NCI-H1694 (cell line): ENCODE measurements at regions not wholly inside any gene's neighbourhood (a gene's known extent, or its start where the extent isn't known, plus 50 kb on each side); places are given as distances from the start of the nearest gene placed in this dataset.
"Not testable (repeated sequence)": the region's sequence is repeated elsewhere in the genome, so short reads cannot be mapped to it uniquely, and the experiment has no call there.

ENCODE experiments used
- DNase-seq: peaks from one replicate; lab custom pipeline; 2025; lab: John Stamatoyannopoulos, UW

DNA sequence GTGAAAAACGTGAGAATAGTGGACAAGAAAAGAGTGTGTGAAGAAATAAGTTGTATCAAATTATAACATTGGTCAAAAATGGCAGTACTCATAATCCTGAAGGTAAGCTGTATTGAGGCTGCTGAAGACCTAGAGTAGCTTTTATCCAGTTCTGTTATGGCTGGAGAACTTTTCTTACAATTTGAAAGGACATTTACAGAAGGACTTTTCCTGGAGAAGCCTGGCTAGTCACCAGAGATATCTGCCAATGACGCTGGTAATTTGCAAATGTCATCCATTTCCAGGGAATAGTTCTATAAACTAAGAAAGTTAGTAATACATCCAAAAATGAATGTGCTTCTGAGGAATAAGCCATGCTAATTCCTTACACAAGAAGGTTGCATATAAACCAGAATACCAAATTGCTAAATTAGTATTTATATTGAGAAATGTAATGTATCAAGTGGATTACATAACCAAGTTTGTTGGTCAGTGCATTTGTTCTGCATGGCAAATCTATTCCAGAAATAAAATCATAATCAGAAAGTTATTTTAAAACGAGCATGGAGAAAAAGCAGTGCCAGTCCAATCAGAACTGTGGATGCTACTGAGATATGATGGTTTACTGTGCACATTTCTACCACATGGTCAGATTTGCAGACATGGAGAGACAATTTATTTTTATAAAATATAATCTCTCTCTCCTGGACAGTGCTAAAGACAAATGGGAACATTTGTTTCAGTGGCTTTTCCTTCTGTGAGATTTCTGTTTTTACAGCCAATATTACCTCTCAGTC lies 743.7 kb upstream of the HS3ST1 start:
- DNase-seq: no peak

DNA sequence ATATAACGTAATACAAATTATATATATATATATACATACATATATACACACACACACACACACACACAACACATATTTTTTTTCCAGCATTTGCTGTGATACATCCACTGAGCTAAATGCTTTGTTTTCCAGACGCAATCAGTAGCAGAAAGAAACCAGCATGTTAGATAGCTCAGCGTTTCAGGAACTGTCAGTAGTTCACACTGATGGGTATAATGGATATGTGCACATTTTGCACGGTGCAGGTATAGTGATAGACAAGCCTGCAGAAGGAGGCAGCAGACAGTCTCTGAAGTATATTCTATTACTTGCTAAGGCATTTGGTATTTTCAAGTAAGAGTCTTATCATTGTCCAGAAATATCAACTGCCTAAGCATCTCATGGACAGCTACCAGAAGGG lies 741.6 kb upstream of the HS3ST1 start:
- DNase-seq: no peak

DNA sequence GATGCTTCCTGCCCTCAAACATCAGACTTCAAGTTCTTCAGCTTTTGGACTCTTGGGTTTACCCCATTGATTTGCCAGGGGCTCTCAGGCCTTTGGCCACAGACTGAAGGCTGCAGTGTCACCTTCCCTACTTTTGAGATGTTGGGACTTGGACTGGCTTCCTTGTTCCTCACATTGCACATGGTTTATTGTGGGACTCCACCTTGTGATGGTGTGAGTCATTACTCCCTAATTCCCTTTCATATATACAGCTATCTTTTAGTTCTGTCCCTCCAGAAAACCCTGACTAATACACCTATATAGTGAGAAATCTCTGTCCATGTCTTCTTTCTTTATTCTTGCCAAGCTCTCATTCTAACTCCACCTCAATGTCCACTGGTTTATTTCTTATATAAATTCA lies 736.9 kb upstream of the HS3ST1 start:
- DNase-seq: no peak

GRCh38 chr4:12146339-12146738 lies 717.6 kb upstream of the HS3ST1 start:
- no peak for DNase-seq

DNA sequence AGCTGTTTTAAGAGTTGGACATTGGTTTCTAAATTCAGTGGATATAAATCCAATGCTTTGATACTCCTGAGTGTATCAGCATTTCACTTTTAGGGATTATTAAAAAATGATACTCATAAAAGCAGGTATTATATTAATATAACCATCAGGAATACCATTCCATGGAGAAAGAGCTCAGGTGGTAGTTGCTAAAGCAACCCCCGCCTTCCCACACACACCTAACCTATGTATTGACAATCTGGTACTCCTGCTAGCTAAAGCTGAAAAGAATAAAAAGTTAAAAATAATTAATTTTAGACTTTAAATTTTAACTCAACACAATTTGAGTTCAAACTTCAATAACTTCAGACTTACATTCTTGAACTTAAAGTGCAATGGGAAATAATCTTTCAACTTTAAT lies 717.1 kb upstream of the HS3ST1 start:
- no peak for DNase-seq

- no peak for DNase-seq
Measured at GRCh38 chr4:12145106-12145505, 716.4 kb upstream of the HS3ST1 start.

GRCh38 chr4:12144051-12144450 lies 715.4 kb upstream of the HS3ST1 start:
- DNase-seq: no peak

DNA sequence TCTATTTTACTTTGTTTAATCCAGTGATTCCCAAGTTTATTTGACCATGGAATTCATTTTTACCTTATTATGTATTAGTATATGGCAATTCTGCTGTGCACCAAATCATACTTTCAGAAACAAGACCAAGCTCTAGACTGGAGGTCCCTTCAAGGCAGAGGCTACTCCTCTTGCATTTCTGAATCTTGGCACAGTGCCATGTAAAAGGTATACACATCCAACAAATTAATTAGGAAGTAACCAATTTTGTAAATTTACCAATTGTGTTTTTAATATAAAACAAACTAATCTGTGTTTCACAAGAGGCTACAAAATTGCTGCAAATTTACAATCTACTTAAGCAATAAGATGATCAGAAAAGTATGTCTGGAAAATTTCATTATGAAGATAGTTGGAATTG lies 712.2 kb upstream of the HS3ST1 start:
- DNase-seq: no peak

DNA sequence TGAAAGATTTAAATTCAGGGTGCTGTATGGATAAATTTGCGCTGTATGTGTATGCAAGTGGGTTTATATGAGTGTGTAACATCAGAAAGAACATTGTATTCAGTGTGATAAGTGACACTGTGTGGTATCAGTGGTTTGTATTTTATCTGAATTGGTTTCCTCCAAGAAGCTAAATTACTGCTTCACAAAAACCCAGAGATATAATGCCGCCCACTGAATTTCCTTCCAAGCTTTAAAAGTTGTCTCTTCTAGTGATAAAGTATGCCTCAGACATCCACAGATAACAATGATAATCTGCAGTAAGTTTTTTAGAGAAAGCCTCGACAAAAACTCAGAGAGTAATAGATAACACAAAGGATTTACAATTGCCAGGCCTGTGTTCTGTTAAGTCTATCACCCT lies 710.6 kb upstream of the HS3ST1 start:
- DNase-seq: no peak

DNA sequence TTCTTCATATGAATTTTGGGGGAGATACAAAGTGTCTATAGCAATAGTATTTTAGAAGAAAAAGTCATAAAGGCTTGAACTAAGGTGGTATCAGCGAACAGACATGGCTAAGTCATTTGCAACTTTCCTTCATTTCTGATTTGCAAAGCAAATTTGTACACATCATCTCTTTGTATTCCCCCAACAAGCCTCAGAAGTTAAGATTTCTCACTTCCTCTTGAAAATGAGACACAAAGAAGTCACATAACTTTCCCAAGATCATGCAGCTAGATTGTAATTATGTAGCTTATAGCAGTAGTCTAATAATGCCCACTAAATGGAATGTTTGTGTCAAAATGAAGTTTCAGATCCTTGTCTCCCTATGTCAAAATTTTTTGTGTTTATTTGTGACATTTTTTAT lies 709.8 kb upstream of the HS3ST1 start:
- DNase-seq: no peak

GRCh38 chr4:12137575-12137974 lies 708.9 kb upstream of the HS3ST1 start:
- DNase-seq: no peak

- no peak for DNase-seq
Measured at GRCh38 chr4:12126474-12126873, 697.8 kb upstream of the HS3ST1 start.

GRCh38 chr4:12124138-12124537 lies 695.4 kb upstream of the HS3ST1 start:
- DNase-seq: no peak

DNA sequence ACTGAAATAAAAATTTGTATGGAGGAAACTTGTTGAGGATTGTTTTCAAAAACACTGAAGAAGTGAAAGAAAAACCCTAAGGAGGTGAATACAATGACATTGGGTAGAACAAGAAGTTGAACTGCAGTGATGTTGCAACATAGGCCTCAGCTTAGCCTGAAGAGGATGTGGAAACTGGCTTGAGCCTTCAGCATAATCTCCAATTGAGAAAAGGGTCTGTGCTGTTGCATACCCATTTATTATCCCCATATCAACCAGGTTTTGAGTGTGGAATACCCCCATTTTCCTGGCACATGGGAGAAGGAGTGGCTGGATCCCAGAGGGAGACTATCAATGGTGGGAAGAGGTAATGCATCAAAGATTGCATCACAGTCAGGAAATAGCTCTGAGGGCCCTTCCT lies 695.0 kb upstream of the HS3ST1 start:
- DNase-seq: no peak

DNA sequence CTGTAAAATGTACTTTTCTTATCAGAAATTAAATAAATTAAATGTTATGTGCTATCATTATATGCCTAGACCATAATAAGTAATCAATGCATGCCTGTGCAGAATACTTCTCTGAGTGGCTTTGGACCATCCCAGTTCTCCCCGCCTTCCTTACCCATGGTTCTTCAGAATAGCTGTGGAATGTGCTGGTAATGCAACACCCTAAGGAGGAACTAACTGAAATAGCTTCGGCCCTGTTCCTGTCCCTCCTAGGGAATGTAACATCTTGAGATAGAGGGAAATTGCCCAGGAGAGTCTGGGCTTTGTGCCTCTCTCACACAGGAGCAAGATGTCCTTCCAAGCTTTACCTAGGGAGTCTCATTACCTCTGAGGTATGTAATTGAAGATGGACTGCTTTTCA lies 693.6 kb upstream of the HS3ST1 start:
- no peak for DNase-seq

DNA sequence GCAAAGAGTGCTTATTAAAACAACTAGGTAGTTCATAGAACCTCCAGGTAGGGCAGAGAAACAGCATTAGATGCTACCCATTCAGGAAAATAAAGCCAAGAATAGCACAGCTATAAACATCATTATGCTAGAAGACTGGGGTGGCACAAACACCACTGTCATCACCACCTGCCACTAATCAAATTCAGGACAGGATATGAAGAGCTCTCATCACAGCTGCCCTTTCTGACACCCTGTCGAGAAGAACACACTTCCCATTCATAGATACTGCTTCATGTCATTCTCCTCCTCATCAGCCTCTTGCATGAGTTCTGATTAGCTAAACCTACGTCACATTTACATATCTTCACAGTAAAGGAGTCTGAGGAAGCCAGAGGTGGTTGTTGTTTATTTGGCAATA lies 692.3 kb upstream of the HS3ST1 start:
- DNase-seq: no peak

GRCh38 chr4:12118651-12119213 lies 690.0 kb upstream of the HS3ST1 start:
- no peak for DNase-seq

GRCh38 chr4:12116009-12116552 lies 687.4 kb upstream of the HS3ST1 start:
- no peak for DNase-seq

GRCh38 chr4:12110627-12111026 lies 681.9 kb upstream of the HS3ST1 start:
- DNase-seq: no peak

- DNase-seq: not testable (repeated sequence)
Measured at GRCh38 chr4:12109056-12109455, 680.4 kb upstream of the HS3ST1 start.

DNA sequence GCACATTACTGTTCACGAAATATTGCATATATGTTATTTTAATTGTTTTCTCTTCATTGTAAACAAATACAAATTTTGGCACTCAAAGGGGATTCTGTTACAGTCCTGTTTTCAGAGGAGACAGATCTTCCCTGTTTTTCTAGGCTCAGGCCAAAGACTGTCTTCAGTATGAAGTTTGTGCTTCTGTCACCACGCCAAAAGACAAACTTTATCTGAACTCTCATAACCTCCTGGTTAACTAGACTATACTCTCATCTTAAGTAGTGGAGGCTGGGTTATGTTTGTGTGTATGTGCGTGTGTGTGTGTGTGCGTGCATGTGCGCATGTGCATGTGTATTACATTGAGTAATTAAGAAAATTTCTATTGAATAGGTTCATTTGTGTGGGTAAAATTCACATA lies 676.8 kb upstream of the HS3ST1 start:
- no peak for DNase-seq

DNA sequence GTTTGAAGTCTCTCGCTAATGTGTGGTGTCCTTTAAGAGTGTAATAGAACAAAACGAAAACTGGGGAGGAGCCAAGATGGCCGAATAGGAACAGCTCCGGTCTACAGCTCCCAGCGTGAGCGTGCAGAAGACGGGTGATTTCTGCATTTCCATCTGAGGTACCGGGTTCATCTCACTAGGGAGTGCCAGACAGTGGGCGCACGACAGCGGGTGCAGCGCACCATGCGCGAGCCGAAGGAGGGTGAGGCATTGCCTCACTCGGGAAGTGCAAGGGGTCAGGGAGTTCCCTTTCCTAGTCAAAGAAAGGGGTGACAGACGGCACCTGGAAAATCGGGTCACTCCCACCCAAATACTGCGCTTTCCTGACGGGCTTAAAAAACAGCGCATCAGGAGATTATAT lies 661.2 kb upstream of the HS3ST1 start:
- not testable (repeated sequence) for DNase-seq

DNA sequence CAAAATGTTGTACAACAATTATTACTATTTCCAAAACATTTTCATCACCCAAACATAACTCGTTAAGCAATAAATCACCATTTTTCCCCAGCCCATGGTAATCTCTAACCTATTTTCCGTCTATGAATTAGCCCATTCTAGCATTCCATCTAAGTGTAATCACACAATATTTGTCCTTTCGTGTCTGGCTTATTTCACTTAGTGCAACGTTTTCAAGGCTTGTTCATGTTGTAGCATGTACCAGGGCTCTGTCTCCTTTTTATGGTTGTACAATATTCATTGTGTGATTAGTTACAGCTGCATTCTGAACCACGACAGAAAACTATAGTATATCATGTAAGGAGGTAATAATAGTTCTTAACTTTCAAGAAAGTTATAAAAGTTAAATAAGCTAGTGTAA lies 656.0 kb upstream of the HS3ST1 start:
- DNase-seq: no peak

- DNase-seq: no peak
Measured at GRCh38 chr4:12071316-12071715, 642.6 kb upstream of the HS3ST1 start.
